GM18519 (cell line): ENCODE measurements at regions not wholly inside any gene's neighbourhood (a gene's known extent, or its start where the extent isn't known, plus 50 kb on each side); places are given as distances from the start of the nearest gene placed in this dataset.

Experiments used
- ATAC-seq: cut with Tn5 transposase; IDR thresholded peaks from one replicate; pipeline ENCODE4 v1.9.1; 2021; ENCODE audit warnings: mild to moderate bottlenecking, moderate library complexity; ENCODE audit not compliant: unreplicated experiment, low FRiP score

- ATAC-seq: no peak
Observed at GRCh38 chr5:93123127-93123526, 457.9 kb downstream of the NR2F1-AS1 start.

- ATAC-seq: no peak
Observed at GRCh38 chr5:93122446-93122845, 458.6 kb downstream of the NR2F1-AS1 start.

GRCh38 chr5:93120771-93121170, 460.2 kb downstream of the NR2F1-AS1 start:
- ATAC-seq: no peak

- ATAC-seq: no peak
Observed at GRCh38 chr5:93120051-93120450, 461.0 kb downstream of the NR2F1-AS1 start.

- no peak for ATAC-seq
Observed at GRCh38 chr5:93117751-93118531, 463.1 kb downstream of the NR2F1-AS1 start.

- no peak for ATAC-seq
Observed at GRCh38 chr5:93107805-93108520, 473.1 kb downstream of the NR2F1-AS1 start.

- ATAC-seq: no peak
Observed at GRCh38 chr5:93107141-93107540, 473.9 kb downstream of the NR2F1-AS1 start.

- no peak for ATAC-seq
Observed at GRCh38 chr5:93101661-93102060, 479.4 kb downstream of the NR2F1-AS1 start.

GRCh38 chr5:93100976-93101375, 480.0 kb downstream of the NR2F1-AS1 start:
- no peak for ATAC-seq

- no peak for ATAC-seq
Observed at GRCh38 chr5:93100428-93100827, 480.6 kb downstream of the NR2F1-AS1 start.

GRCh38 chr5:93099902-93100347, 481.1 kb downstream of the NR2F1-AS1 start:
- no peak for ATAC-seq

- no peak for ATAC-seq
Observed at GRCh38 chr5:93096561-93096960, 484.5 kb downstream of the NR2F1-AS1 start.

GRCh38 chr5:93092349-93093105, 488.5 kb downstream of the NR2F1-AS1 start:
- ATAC-seq: no peak

- ATAC-seq: no peak
Observed at GRCh38 chr5:93090698-93091097, 490.3 kb downstream of the NR2F1-AS1 start.

- ATAC-seq: no peak
Observed at GRCh38 chr5:93088592-93089389, 492.2 kb downstream of the NR2F1-AS1 start.

GRCh38 chr5:93087326-93087725, 493.7 kb downstream of the NR2F1-AS1 start:
- no peak for ATAC-seq

- ATAC-seq: no peak
Observed at GRCh38 chr5:93082981-93083380, 498.0 kb downstream of the NR2F1-AS1 start.

- no peak for ATAC-seq
Observed at GRCh38 chr5:93079046-93079445, 502.0 kb downstream of the NR2F1-AS1 start.

GRCh38 chr5:93078082-93079038, 502.7 kb downstream of the NR2F1-AS1 start:
- ATAC-seq: peak; percentile 64
